GM23248 (cell line): ENCODE measurements at regions not wholly inside any gene's neighbourhood (a gene's known extent, or its start where the extent isn't known, plus 50 kb on each side); places are given as distances from the start of the nearest gene placed in this dataset.

Experiments used
- EZH2 ChIP-seq: fragments of 200-600 bp; sonication (generic); IDR thresholded peaks from 2 replicates; pipeline ENCODE4 v1.6.1; 2018; ENCODE audit warnings: antibody characterized with exemption, mild to moderate bottlenecking; ENCODE audit not compliant: insufficient read depth, poor library complexity, severe bottlenecking
- EZH2phosphoT487 ChIP-seq: fragments of 200-600 bp; sonication (generic); IDR thresholded peaks from 2 replicates; pipeline ENCODE4 v1.6.1; 2018; ENCODE audit warnings: antibody characterized with exemption, moderate library complexity, mild to moderate bottlenecking, low read depth; ENCODE audit not compliant: insufficient read depth

DNA sequence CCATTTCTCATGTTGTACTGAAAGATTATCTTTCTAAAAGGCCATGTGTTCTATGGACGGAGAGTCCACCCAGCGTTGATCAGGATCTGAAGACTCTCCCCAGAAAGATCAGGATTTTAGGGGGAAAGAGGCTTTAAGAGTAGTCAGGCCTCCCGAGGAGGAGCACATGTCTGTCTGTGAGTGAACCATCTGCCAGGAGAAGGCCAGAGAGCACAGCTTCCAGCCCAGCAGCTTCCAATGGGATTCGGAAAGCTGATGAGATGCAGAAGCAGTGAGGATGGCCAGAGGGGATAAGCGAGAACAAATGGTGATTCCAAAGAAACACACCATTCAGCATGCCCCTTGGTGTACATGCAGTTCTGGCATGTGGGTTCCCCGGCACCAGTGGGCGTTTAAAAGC lies 88.5 kb upstream of the TCERG1L start:
- TF ChIP-seq EZH2 = no peak
- no peak for TF ChIP-seq EZH2phosphoT487
